HEK293T (cell line): ENCODE measurements at regions not wholly inside any gene's neighbourhood (a gene's known extent, or its start where the extent isn't known, plus 50 kb on each side); places are given as distances from the start of the nearest gene placed in this dataset.

Source experiments
- CTCF ChIA-PET: fragments of 350-600 bp; formaldehyde crosslinking; extraction: SDS; loops from one replicate; lab custom pipeline; 2021; ENCODE audit warnings: antibody characterized with exemption, inconsistent platforms; lab: Yijun Ruan, JAX
- POLR2A ChIA-PET: fragments of 350-600 bp; formaldehyde crosslinking; extraction: SDS; loops from one replicate; lab custom pipeline; 2020; ENCODE audit warnings: antibody characterized with exemption, inconsistent platforms; lab: Yijun Ruan, JAX
- DNase-seq: peaks from one replicate; pipeline ENCODE4 v3.0.0; 2012; ENCODE audit warnings: mixed read lengths; ENCODE audit errors: extremely low spot score
- ARNT ChIP-seq: fragments of 450-650 bp; IDR thresholded peaks from 2 replicates; pipeline ENCODE4 v1.6.1; 2017; ENCODE audit warnings: mild to moderate bottlenecking
- BHLHE40 ChIP-seq: fragments of 450-650 bp; IDR thresholded peaks from 2 replicates; pipeline ENCODE4 v1.6.1; 2016; ENCODE audit warnings: mild to moderate bottlenecking, moderate library complexity, borderline replicate concordance
- CTBP1 ChIP-seq: fragments of 450-650 bp; IDR thresholded peaks from 2 replicates; pipeline ENCODE4 v1.6.1; 2016; ENCODE audit warnings: borderline replicate concordance
- ELF4 ChIP-seq: fragments of 450-650 bp; IDR thresholded peaks from 2 replicates; pipeline ENCODE4 v1.6.1; 2017; ENCODE audit warnings: antibody characterized with exemption
- FOXA1 ChIP-seq: fragments of 450-650 bp; IDR thresholded peaks from 2 replicates; pipeline ENCODE4 v1.6.1; 2016; ENCODE audit warnings: mild to moderate bottlenecking
- FOXK2 ChIP-seq: fragments of 450-650 bp; IDR thresholded peaks from 2 replicates; pipeline ENCODE4 v1.6.1; 2016; ENCODE audit warnings: mild to moderate bottlenecking
- FOXM1 ChIP-seq: fragments of 450-650 bp; IDR thresholded peaks from 2 replicates; pipeline ENCODE4 v1.6.1; 2017; ENCODE audit warnings: mild to moderate bottlenecking, borderline replicate concordance
- HDGF ChIP-seq: fragments of 450-650 bp; IDR thresholded peaks from 2 replicates; pipeline ENCODE4 v1.6.1; 2017; ENCODE audit warnings: antibody characterized with exemption, borderline replicate concordance
- L3MBTL2 ChIP-seq: fragments of 450-650 bp; conservative IDR thresholded peaks from 2 replicates; pipeline ENCODE4 v1.6.1; 2016; ENCODE audit warnings: mild to moderate bottlenecking
- LEF1 ChIP-seq: fragments of 450-650 bp; IDR thresholded peaks from 2 replicates; pipeline ENCODE4 v1.6.1; 2017; ENCODE audit warnings: mild to moderate bottlenecking, borderline replicate concordance
- NFRKB ChIP-seq: fragments of 450-650 bp; IDR thresholded peaks from 2 replicates; pipeline ENCODE4 v1.6.1; 2016; ENCODE audit warnings: mild to moderate bottlenecking, moderate library complexity
- PKNOX1 ChIP-seq: fragments of 450-650 bp; IDR thresholded peaks from 2 replicates; pipeline ENCODE4 v1.6.1; 2016
- SP1 ChIP-seq: fragments of 450-650 bp; IDR thresholded peaks from 2 replicates; pipeline ENCODE4 v1.6.1; 2017
- SUZ12 ChIP-seq: fragments of 450-650 bp; IDR thresholded peaks from 2 replicates; pipeline ENCODE4 v1.6.1; 2016; ENCODE audit warnings: mild to moderate bottlenecking
- TARDBP ChIP-seq: fragments of 450-650 bp; IDR thresholded peaks from 2 replicates; pipeline ENCODE4 v1.6.1; 2016
- ZNF384 ChIP-seq: fragments of 450-650 bp; IDR thresholded peaks from 2 replicates; pipeline ENCODE4 v1.6.1; 2016

DNA sequence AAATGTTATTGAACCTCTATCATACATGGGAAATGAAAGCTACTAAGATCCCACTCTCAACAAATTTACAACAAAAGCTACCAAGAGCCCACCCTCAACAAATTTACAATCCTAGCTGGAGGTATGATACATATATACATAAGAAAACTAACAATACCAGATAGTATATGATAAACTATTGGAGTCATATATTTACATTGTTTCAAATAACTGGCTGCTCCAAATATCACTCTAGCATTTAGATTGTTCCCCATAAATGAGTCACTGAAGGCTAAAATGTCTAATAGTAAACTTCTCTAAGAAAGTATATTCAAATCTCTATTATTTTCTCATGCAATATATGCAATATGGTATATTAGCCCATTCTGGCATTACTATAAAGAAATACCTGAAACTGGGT lies 151.1 kb downstream of the TMEM161B start:
- TF ChIP-seq CTBP1 (no peak), LEF1 (no peak), BHLHE40 (no peak), SUZ12 (no peak), ELF4 (no peak)
- DNase-seq, result no peak
- ChIA-PET CTCF (no interaction called here), POLR2A (no interaction called here)

- POLR2A ChIA-PET, result no interaction called here
- CTCF ChIA-PET, result interaction anchor here (0.6 kb wide), 1 partner anchor 213 kb away, joined by 3 read pairs; no protein-coding TSS in a partner anchor
- DNase-seq, result no peak
- TF ChIP-seq FOXA1, result no peak
- TF ChIP-seq NFRKB, result no peak
- TF ChIP-seq SUZ12, result no peak
- TF ChIP-seq SP1, result no peak
- TF ChIP-seq HDGF, result no peak
- no peak for TF ChIP-seq LEF1
- TF ChIP-seq BHLHE40, result no peak
- no peak for TF ChIP-seq FOXK2
- TF ChIP-seq ELF4, result no peak
- TF ChIP-seq ZNF384, result no peak
- TF ChIP-seq CTBP1, result no peak
- no peak for TF ChIP-seq ARNT
- TF ChIP-seq L3MBTL2, result no peak
- no peak for TF ChIP-seq FOXM1
- TF ChIP-seq PKNOX1, result no peak
- no peak for TF ChIP-seq TARDBP
Observed at GRCh38 chr5:88116396-88116795, 152.2 kb downstream of the TMEM161B start.

DNA sequence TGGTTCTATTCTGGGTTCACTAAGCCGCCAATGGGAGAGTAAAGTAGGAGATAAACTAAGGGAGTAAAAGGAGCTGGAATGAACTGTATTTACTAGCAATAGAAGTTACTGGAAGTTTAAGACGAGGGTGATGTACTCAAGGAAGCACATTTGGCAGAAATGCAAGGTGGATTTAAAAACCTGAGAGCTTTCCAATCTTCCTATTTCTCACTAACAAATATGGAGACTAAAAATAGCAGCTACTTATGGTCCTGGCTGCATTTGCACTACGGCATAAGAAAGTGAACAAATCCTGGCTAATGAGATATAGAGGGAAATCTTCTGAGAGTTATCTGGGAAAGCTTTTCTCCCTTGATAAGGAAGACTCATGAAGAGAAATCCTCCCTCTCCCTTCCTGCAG lies 153.4 kb downstream of the TMEM161B start:
- DNase-seq, result no peak
- TF ChIP-seq ZNF384, result no peak
- TF ChIP-seq FOXK2, result no peak
- TF ChIP-seq FOXA1, result no peak
- no peak for TF ChIP-seq L3MBTL2
- TF ChIP-seq ARNT, result no peak
- TF ChIP-seq PKNOX1, result no peak
- POLR2A ChIA-PET, result no interaction called here
- CTCF ChIA-PET, result interaction anchor here (0.5 to 1.5 kb wide), 2 partner anchors 217 to 576 kb away, joined by 3 read pairs; no protein-coding TSS in a partner anchor

- no peak for TF ChIP-seq ZNF384
- TF ChIP-seq NFRKB, result no peak
- TF ChIP-seq HDGF, result no peak
- ChIA-PET POLR2A (no interaction called here), CTCF (no interaction called here)
- DNase-seq, result no peak
Observed at GRCh38 chr5:88113429-88113828, 155.2 kb downstream of the TMEM161B start.

DNA sequence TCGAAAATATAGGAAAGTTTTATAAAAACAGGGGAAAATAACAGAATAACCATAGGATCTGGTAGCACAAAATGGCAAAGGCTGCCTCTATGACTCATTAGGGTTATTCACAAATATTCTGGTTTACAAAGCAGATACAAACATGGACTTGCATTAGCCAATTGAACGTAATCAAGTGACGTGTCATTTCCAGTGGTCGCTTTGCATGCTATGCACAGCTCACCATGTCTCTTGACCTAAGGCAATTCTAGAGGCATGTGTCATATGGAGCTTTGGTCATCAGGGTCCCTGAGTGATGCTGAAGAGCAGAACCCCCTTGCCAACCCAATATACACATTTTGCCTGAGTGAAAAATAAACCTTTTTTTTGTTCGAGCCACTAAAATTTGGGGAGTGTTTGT lies 158.8 kb downstream of the TMEM161B start:
- TF ChIP-seq ZNF384, result no peak
- TF ChIP-seq FOXM1, result no peak
- no peak for TF ChIP-seq L3MBTL2
- TF ChIP-seq FOXA1, result no peak
- TF ChIP-seq SP1, result no peak
- no peak for TF ChIP-seq SUZ12
- TF ChIP-seq LEF1, result no peak
- TF ChIP-seq BHLHE40, result no peak
- no peak for TF ChIP-seq NFRKB
- ChIA-PET CTCF (no interaction called here), POLR2A (no interaction called here)
- no peak for DNase-seq

- ChIA-PET POLR2A (no interaction called here), CTCF (no interaction called here)
- no peak for DNase-seq
- TF ChIP-seq L3MBTL2, result no peak
- TF ChIP-seq FOXA1, result no peak
- TF ChIP-seq ARNT, result no peak
- no peak for TF ChIP-seq FOXK2
- TF ChIP-seq SP1, result no peak
- TF ChIP-seq CTBP1, result no peak
- no peak for TF ChIP-seq PKNOX1
- TF ChIP-seq TARDBP, result no peak
- TF ChIP-seq FOXM1, result no peak
Observed at GRCh38 chr5:88108490-88109279, 160.0 kb downstream of the TMEM161B start.

GRCh38 chr5:88094906-88095496 lies 173.6 kb downstream of the TMEM161B start:
- no peak for TF ChIP-seq NFRKB
- no peak for TF ChIP-seq ZNF384
- TF ChIP-seq CTBP1, result no peak
- no peak for TF ChIP-seq FOXK2
- TF ChIP-seq PKNOX1, result no peak
- TF ChIP-seq TARDBP, result no peak
- TF ChIP-seq SUZ12, result no peak
- TF ChIP-seq FOXM1, result no peak
- no peak for TF ChIP-seq L3MBTL2
- no peak for TF ChIP-seq ARNT
- TF ChIP-seq LEF1, result no peak
- no peak for TF ChIP-seq BHLHE40
- TF ChIP-seq HDGF, result no peak
- no peak for TF ChIP-seq SP1
- no peak for TF ChIP-seq FOXA1
- no peak for DNase-seq
- POLR2A ChIA-PET, result no interaction called here
- CTCF ChIA-PET, result no interaction called here
